Activated B cell treated with CpG ODN at 0.5 μM for 24 hours (primary cell): ENCODE measurements at regions not wholly inside any gene's neighbourhood (a gene's known extent, or its start where the extent isn't known, plus 50 kb on each side); places are given as distances from the start of the nearest gene placed in this dataset.

Experiments
- ATAC-seq: fragments of 200-7000 bp; cut with Tn5 transposase; one replicate; pipeline ENCODE4 v1.10.0; 2021; ENCODE audit warnings: low read depth, mild to moderate bottlenecking, moderate library complexity
- CTCF ChIA-PET: fragments of 350-600 bp; sonication (Branson Sonifier 250); formaldehyde crosslinking; loops from one replicate; lab custom pipeline; 2021; ENCODE audit warnings: antibody characterized with exemption; lab: Charles Lee
- POLR2A ChIA-PET: fragments of 350-600 bp; sonication (Branson Sonifier 250); formaldehyde crosslinking; loops from one replicate; lab custom pipeline; 2021; ENCODE audit warnings: antibody characterized with exemption; lab: Charles Lee
- DNase-seq: peaks from one replicate; pipeline ENCODE4 v3.0.0; 2022
- H3K27ac Mint-ChIP-seq: one replicate; pipeline ENCODE4 v1.8.0; 2020; ENCODE audit warnings: mixed read lengths
- H3K27me3 Mint-ChIP-seq: one replicate; pipeline ENCODE4 v1.8.0; 2021; ENCODE audit warnings: mixed read lengths
- H3K36me3 Mint-ChIP-seq: one replicate; pipeline ENCODE4 v1.8.0; 2021; ENCODE audit warnings: low read depth, mixed read lengths
- H3K4me1 Mint-ChIP-seq: one replicate; pipeline ENCODE4 v1.8.0; 2021; ENCODE audit warnings: mixed read lengths
- H3K4me3 Mint-ChIP-seq: one replicate; pipeline ENCODE4 v1.8.0; 2020; ENCODE audit warnings: mild to moderate bottlenecking, mixed read lengths
- H3K9me3 Mint-ChIP-seq: one replicate; pipeline ENCODE4 v1.8.0; 2020; ENCODE audit warnings: mixed read lengths
- CTCF ChIP-seq: fragments of 200-600 bp; IDR thresholded peaks from one replicate; pipeline ENCODE4 v1.8.0; 2022; ENCODE audit warnings: antibody characterized with exemption, mild to moderate bottlenecking
- intact Hi-C: fragments of 100-400 bp; cut with micrococcal nuclease; formaldehyde crosslinking; loops from one replicate; pipeline ENCODE4 v1.15.1; 2024

GRCh38 chr1:213657879-213658278 lies 329.9 kb upstream of the PROX1 start:
- no peak for DNase-seq
- ChIA-PET CTCF (no interaction called here), POLR2A (no interaction called here)
- H3K27me3 Mint-ChIP-seq: no peaks in the 10 kb centered on the region
- H3K27ac Mint-ChIP-seq: no peak overlapping the region
- no peaks in the 10 kb centered on the region for H3K36me3 Mint-ChIP-seq
- H3K4me1 Mint-ChIP-seq: no peaks in the 10 kb centered on the region
- no peak for TF ChIP-seq CTCF
- intact Hi-C loops: no loop called here
- no peak for ATAC-seq
- no peaks in the 10 kb centered on the region for H3K9me3 Mint-ChIP-seq
- no peak overlapping the region for H3K4me3 Mint-ChIP-seq

- no peaks in the 10 kb centered on the region for H3K4me1 Mint-ChIP-seq
- no peaks in the 10 kb centered on the region for H3K27me3 Mint-ChIP-seq
- no peak overlapping the region for H3K27ac Mint-ChIP-seq
- DNase-seq (no peak), ATAC-seq (no peak)
- no peak for TF ChIP-seq CTCF
- H3K9me3 Mint-ChIP-seq: no peaks in the 10 kb centered on the region
- no peaks in the 10 kb centered on the region for H3K36me3 Mint-ChIP-seq
- H3K4me3 Mint-ChIP-seq: no peak overlapping the region
- POLR2A ChIA-PET: no interaction called here
- intact Hi-C loops: no loop called here
- CTCF ChIA-PET: no interaction called here
These were observed 329.3 kb upstream of the PROX1 start for GRCh38 chr1:213658457-213658856.

GRCh38 chr1:213659580-213660547 lies 327.9 kb upstream of the PROX1 start:
- intact Hi-C loops: no loop called here
- no peak for DNase-seq
- no peak for ATAC-seq
- TF ChIP-seq CTCF: no peak
- Mint-ChIP-seq H3K27me3 (no peaks in the 10 kb centered on the region), H3K36me3 (no peaks in the 10 kb centered on the region), H3K9me3 (no peaks in the 10 kb centered on the region), H3K27ac (no peak overlapping the region), H3K4me1 (no peaks in the 10 kb centered on the region), H3K4me3 (no peak overlapping the region)
- POLR2A ChIA-PET: no interaction called here
- CTCF ChIA-PET: no interaction called here

- DNase-seq: no peak
- no peaks in the 10 kb centered on the region for H3K9me3 Mint-ChIP-seq
- H3K4me1 Mint-ChIP-seq: no peaks in the 10 kb centered on the region
- ATAC-seq: no peak
- peaks cover 2% of the 10 kb centered on the region for H3K27me3 Mint-ChIP-seq
- H3K36me3 Mint-ChIP-seq: no peaks in the 10 kb centered on the region
- TF ChIP-seq CTCF: no peak
- POLR2A ChIA-PET: no interaction called here
- intact Hi-C loops: no loop called here
- H3K27ac Mint-ChIP-seq: no peak overlapping the region
- H3K4me3 Mint-ChIP-seq: no peak overlapping the region
- CTCF ChIA-PET: no interaction called here
These were observed 326.5 kb upstream of the PROX1 start for GRCh38 chr1:213661302-213661701.

- no peak for TF ChIP-seq CTCF
- Mint-ChIP-seq H3K4me3 (no peak overlapping the region), H3K36me3 (no peaks in the 10 kb centered on the region), H3K27me3 (peaks cover 2% of the 10 kb centered on the region), H3K9me3 (no peaks in the 10 kb centered on the region), H3K4me1 (no peaks in the 10 kb centered on the region), H3K27ac (no peak overlapping the region)
- intact Hi-C loops: no loop called here
- CTCF ChIA-PET: no interaction called here
- DNase-seq: no peak
- POLR2A ChIA-PET: no interaction called here
- no peak for ATAC-seq
These were observed 321.7 kb upstream of the PROX1 start for GRCh38 chr1:213666113-213666512.
